ENCODE measurements at regions not wholly inside any gene's neighbourhood (a gene's known extent, or its start where the extent isn't known, plus 50 kb on each side); places are given as distances from the start of the nearest gene placed in this dataset.

- H4K20me1 ChIP-seq (ENCODE audit: insufficient read depth, low read length, poor library complexity, severe bottlenecking), result no peaks in the 10 kb centered on the region
- no peaks in the 10 kb centered on the region for H3F3A ChIP-seq (ENCODE audit: low read depth)
- H3K4me3 ChIP-seq (ENCODE audit: low read length, poor library complexity, severe bottlenecking), result no peak overlapping the region
- H3K9ac ChIP-seq (ENCODE audit: low read depth, low read length, poor library complexity, severe bottlenecking), result no peak overlapping the region
- H2AFZ ChIP-seq (ENCODE audit: low read length), result no peak overlapping the region
- H3K9me3 ChIP-seq (ENCODE audit: insufficient read depth, low read depth, low read length), result peaks cover 6% of the 10 kb centered on the region; the same call in 1 of the 2 replicates
- no peaks in the 10 kb centered on the region for H3K27me3 ChIP-seq (ENCODE audit: insufficient read depth, low read length, poor library complexity, severe bottlenecking)
- H3K79me2 ChIP-seq (ENCODE audit: insufficient read depth, low read length), result no peaks in the 10 kb centered on the region
- H3K9me2 ChIP-seq (replicated peaks; ENCODE audit: low read depth, low read length), result no peaks in the 10 kb centered on the region
- H3K4me2 ChIP-seq (ENCODE audit: low read depth, low read length, poor library complexity, severe bottlenecking), result no peak overlapping the region
- TF ChIP-seq EZH2phosphoT487 (IDR thresholded peaks at IDR 0.05; ENCODE audit: borderline replicate concordance), result no peak
- TF ChIP-seq CTCF (conservative IDR thresholded peaks at IDR 0.05; ENCODE audit: low read length), result no peak
- H3K36me3 ChIP-seq (ENCODE audit: insufficient read depth, low read length), result no peaks in the 10 kb centered on the region
- no peaks in the 10 kb centered on the region for H3K4me1 ChIP-seq (ENCODE audit: insufficient read depth, low read length, poor library complexity, severe bottlenecking)
Observed at GRCh38 chr6:134596191-134596590, 278.3 kb upstream of the SGK1 start.

GRCh38 chr6:134594881-134595280 is 277.0 kb upstream of the SGK1 start:
- no peak for TF ChIP-seq CTCF (conservative IDR thresholded peaks at IDR 0.05; ENCODE audit: low read length)
- TF ChIP-seq EZH2phosphoT487 (IDR thresholded peaks at IDR 0.05; ENCODE audit: borderline replicate concordance), result no peak
- Histone ChIP-seq H3K4me2 (ENCODE audit: low read depth, low read length, poor library complexity, severe bottlenecking) (no peak overlapping the region), H3K27me3 (ENCODE audit: insufficient read depth, low read length, poor library complexity, severe bottlenecking) (no peaks in the 10 kb centered on the region), H4K20me1 (ENCODE audit: insufficient read depth, low read length, poor library complexity, severe bottlenecking) (no peaks in the 10 kb centered on the region), H3K4me3 (ENCODE audit: low read length, poor library complexity, severe bottlenecking) (no peak overlapping the region), H3K79me2 (ENCODE audit: insufficient read depth, low read length) (no peaks in the 10 kb centered on the region), H3K9me2 (replicated peaks; ENCODE audit: low read depth, low read length) (no peaks in the 10 kb centered on the region), H2AFZ (ENCODE audit: low read length) (0 out of 2 replicates have a peak overlapping the region, but pooled peaks have one; percentile 14), H3K4me1 (ENCODE audit: insufficient read depth, low read length, poor library complexity, severe bottlenecking) (no peaks in the 10 kb centered on the region), H3K9ac (ENCODE audit: low read depth, low read length, poor library complexity, severe bottlenecking) (no peak overlapping the region), H3K9me3 (ENCODE audit: insufficient read depth, low read depth, low read length) (no peaks in the 10 kb centered on the region), H3K36me3 (ENCODE audit: insufficient read depth, low read length) (no peaks in the 10 kb centered on the region), H3F3A (ENCODE audit: low read depth) (no peaks in the 10 kb centered on the region)

GRCh38 chr6:134593887-134594286 is 276.0 kb upstream of the SGK1 start:
- Histone ChIP-seq H3K9ac (ENCODE audit: low read depth, low read length, poor library complexity, severe bottlenecking) (no peak overlapping the region), H2AFZ (ENCODE audit: low read length) (no peak overlapping the region), H4K20me1 (ENCODE audit: insufficient read depth, low read length, poor library complexity, severe bottlenecking) (no peaks in the 10 kb centered on the region), H3K4me1 (ENCODE audit: insufficient read depth, low read length, poor library complexity, severe bottlenecking) (no peaks in the 10 kb centered on the region), H3K4me3 (ENCODE audit: low read length, poor library complexity, severe bottlenecking) (no peak overlapping the region), H3K9me2 (replicated peaks; ENCODE audit: low read depth, low read length) (no peaks in the 10 kb centered on the region), H3K9me3 (ENCODE audit: insufficient read depth, low read depth, low read length) (no peaks in the 10 kb centered on the region), H3K36me3 (ENCODE audit: insufficient read depth, low read length) (no peaks in the 10 kb centered on the region), H3K27me3 (ENCODE audit: insufficient read depth, low read length, poor library complexity, severe bottlenecking) (no peaks in the 10 kb centered on the region), H3K4me2 (ENCODE audit: low read depth, low read length, poor library complexity, severe bottlenecking) (no peak overlapping the region), H3K79me2 (ENCODE audit: insufficient read depth, low read length) (no peaks in the 10 kb centered on the region), H3F3A (ENCODE audit: low read depth) (no peaks in the 10 kb centered on the region)
- no peak for TF ChIP-seq CTCF (conservative IDR thresholded peaks at IDR 0.05; ENCODE audit: low read length)
- no peak for TF ChIP-seq EZH2phosphoT487 (IDR thresholded peaks at IDR 0.05; ENCODE audit: borderline replicate concordance)

Measured in Loucy (cell line).